SK-MEL-5 (cell line): ENCODE measurements at regions not wholly inside any gene's neighbourhood (a gene's known extent, or its start where the extent isn't known, plus 50 kb on each side); places are given as distances from the start of the nearest gene placed in this dataset.

Experiments used
- DNase-seq: peaks from one replicate; pipeline ENCODE4 v3.0.0-alpha.2; 2016; ENCODE audit warnings: low read depth, low spot score
- in situ Hi-C: cut with HindIII; loops from 2 replicates; pipeline ENCODE4 v1.10.0; 2016; ENCODE audit warnings: low sequenced_read_pairs, high pct_unique_total_duplicates, low pct_unique_long_range_greater_than_20kb

DNA sequence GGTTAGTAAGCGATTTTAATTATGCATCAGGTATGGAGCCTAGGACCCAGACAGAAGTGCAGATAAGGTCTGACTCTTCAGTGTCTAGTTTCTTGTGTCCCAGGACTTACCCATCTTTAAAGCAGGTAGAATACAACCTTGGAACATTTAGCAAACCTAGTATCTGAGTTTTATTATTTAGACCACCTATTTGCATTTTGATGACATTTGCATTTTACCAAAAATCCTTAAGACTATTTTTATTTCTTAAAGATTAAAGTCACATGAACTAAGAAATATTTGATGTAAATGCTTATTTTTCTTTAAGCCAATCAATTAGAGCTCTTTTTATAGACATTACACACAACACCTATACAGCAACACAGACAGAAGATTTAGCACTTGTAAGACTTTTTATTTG lies 939.1 kb downstream of the OTOL1 start:
- in situ Hi-C loops, result no loop called here
- no peak for DNase-seq

DNA sequence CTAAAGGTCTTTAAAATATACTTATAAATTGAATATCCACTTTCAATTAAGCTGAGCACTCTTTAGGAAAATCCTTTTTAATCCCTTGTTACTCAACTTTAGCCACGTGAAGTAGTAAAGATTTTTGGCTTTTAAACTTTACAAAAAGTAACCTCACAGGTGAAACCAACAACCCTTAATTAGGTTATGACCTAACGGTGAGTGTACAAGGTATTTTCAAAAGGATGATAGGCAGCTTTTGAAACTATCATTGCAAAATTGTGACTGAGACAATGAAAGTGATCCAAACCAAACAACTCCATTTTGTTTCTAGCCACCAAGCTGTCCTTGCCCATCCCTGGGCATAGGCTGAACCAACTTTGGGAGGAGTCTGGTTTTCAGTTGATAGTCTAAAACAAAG lies 940.2 kb downstream of the OTOL1 start:
- in situ Hi-C loops, result no loop called here
- no peak for DNase-seq

- in situ Hi-C loops, result no loop called here
- DNase-seq, result no peak
These were observed 940.9 kb downstream of the OTOL1 start for GRCh38 chr3:162437480-162437879.

- no peak for DNase-seq
- in situ Hi-C loops, result no loop called here
These were observed 945.1 kb downstream of the OTOL1 start for GRCh38 chr3:162441716-162442115.

- in situ Hi-C loops, result no loop called here
- DNase-seq, result no peak
These were observed 946.8 kb downstream of the OTOL1 start for GRCh38 chr3:162443376-162443775.

- no peak for DNase-seq
- in situ Hi-C loops, result no loop called here
These were observed 972.2 kb downstream of the OTOL1 start for GRCh38 chr3:162468791-162469190.

GRCh38 chr3:162487138-162487537 lies 990.5 kb downstream of the OTOL1 start:
- no peak for DNase-seq
- in situ Hi-C loops, result no loop called here

- in situ Hi-C loops, result no loop called here
- DNase-seq, result peak; percentile 29
These were observed 993.2 kb downstream of the OTOL1 start for GRCh38 chr3:162489853-162490252.

GRCh38 chr3:162491952-162492351 lies 995.3 kb downstream of the OTOL1 start:
- in situ Hi-C loops, result no loop called here
- no peak for DNase-seq

DNA sequence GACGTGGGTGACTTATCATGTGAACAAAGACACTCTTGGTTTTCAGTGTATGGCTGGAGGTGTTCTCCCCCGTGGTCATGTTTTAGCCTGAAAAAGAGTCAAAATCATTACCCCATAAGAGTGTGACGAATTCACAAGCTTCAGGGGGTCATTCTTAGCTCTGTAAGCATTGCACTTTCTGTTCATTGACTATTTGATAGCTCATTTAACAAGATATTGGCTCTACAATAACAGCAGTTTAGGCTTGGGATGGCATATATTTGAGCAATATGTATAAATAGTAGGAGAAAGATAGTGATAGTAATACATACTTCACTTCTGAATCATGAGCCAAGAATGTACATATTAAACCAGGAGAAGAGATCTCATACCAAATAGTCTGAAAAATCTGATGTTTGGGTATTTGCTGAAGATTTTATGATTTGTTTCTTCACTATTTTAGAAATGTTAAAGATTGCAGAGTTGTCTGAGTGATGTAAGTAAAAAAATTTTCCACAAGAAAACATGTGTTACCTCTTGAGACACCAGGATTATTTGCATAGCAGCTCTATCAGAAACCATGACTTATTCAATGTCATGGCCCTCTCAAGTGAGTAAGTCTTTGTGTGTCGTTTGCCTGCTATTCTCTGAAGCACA lies 996.0 kb downstream of the OTOL1 start:
- in situ Hi-C loops, result no loop called here
- DNase-seq, result no peak

- no peak for DNase-seq
- in situ Hi-C loops, result no loop called here
These were observed 1002.0 kb downstream of the OTOL1 start for GRCh38 chr3:162498626-162499025.

- no peak for DNase-seq
- in situ Hi-C loops, result no loop called here
These were observed 1010.8 kb downstream of the OTOL1 start for GRCh38 chr3:162507397-162507796.

- DNase-seq, result no peak
- in situ Hi-C loops, result no loop called here
These were observed 1015.9 kb downstream of the OTOL1 start for GRCh38 chr3:162512488-162512887.

GRCh38 chr3:162517110-162517509 lies 1020.5 kb downstream of the OTOL1 start:
- in situ Hi-C loops, result no loop called here
- DNase-seq, result no peak

DNA sequence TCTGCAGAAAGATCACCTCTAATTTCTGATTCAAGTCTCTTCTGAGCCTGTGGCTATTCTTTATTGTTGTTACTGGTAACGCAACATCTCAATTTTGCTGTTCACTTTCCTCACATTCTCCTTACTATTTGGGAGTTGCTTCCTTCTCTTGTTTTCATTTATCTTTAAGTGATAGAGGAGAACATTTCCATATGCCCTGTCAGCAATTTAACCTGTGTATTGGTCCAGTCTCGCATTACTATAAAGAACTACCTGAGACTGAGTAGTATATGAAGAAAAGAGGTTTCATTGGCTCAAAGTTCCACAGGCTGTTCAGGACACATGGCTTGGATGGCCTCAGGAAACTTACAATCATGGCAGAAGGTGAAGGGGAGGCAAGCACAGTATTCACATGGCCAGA lies 1025.1 kb downstream of the OTOL1 start:
- in situ Hi-C loops, result no loop called here
- no peak for DNase-seq

GRCh38 chr3:162525066-162525742 lies 1028.6 kb downstream of the OTOL1 start:
- in situ Hi-C loops, result no loop called here
- no peak for DNase-seq

DNA sequence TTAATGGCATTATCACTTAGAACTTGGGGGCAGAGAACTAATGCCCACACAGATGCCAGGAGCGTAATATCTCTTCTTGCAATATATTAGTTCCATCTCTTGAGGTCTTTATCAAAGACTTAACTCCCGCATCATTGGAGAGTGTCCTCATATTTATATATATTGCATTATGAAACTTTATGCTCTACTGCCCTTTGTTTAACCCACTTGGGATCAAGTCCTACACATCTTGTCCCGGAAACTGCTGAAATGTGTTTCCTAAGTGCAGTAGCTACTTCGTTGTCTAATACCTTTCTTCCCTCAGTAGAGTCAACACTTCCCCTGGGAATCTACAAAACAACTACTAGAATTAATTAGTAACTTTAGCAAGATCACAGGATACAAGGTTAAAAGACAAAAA lies 1029.2 kb downstream of the OTOL1 start:
- no peak for DNase-seq
- in situ Hi-C loops, result no loop called here

- peak; percentile 24 for DNase-seq
- in situ Hi-C loops, result no loop called here
These were observed 1037.8 kb downstream of the OTOL1 start for GRCh38 chr3:162534431-162534830.

- no peak for DNase-seq
- in situ Hi-C loops, result no loop called here
These were observed 1041.9 kb downstream of the OTOL1 start for GRCh38 chr3:162538491-162538890.
